ENCODE measurements at regions not wholly inside any gene's neighbourhood (a gene's known extent, or its start where the extent isn't known, plus 50 kb on each side); places are given as distances from the start of the nearest gene placed in this dataset.
"Not testable (repeated sequence)": the region's sequence is repeated elsewhere in the genome, so short reads cannot be mapped to it uniquely, and the experiment has no call there.

DNA sequence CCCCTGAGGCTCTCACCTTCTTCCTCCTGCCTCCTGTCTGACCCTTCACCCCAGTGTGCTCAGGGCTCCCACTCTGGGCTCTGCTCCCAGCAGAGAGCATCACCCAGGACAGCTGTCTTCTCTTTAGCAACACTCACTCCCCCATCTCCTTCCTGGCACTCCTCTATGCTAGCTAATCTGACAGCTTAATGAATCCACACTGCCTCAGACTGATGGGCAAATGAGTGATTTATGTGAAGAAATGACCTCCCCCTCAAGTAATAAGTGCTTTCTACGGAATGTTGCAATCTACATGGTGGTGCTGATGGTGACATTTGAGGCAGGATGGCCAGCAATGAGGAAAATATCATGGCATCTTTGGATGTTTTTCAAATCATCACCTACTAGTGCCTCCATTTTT lies 83.6 kb downstream of the LSM3 start:
- H3K4me3 ChIP-seq (ENCODE audit: low read length): no peak overlapping the region
- no peak for DNase-seq
- H3K27me3 ChIP-seq (ENCODE audit: control insufficient read depth, insufficient read depth, low read length): no peaks in the 10 kb centered on the region
- no peaks in the 10 kb centered on the region for H3K36me3 ChIP-seq (ENCODE audit: control insufficient read depth, insufficient read depth, low read length)
- peaks cover 3% of the 10 kb centered on the region for H3K9me3 ChIP-seq (ENCODE audit: control insufficient read depth, low read depth, low read length)
- H3K4me1 ChIP-seq (ENCODE audit: control insufficient read depth, insufficient read depth, low read length): peaks cover 12% of the 10 kb centered on the region
- WGBS (ENCODE audit: insufficient coverage, low lambda C conversion rate): no CpG with 5 or more reads among the region's 1 CpG
- no peak overlapping the region for H3K27ac ChIP-seq (ENCODE audit: low read length)

GRCh38 chr3:14262867-14263266 lies 84.2 kb downstream of the LSM3 start:
- WGBS (ENCODE audit: insufficient coverage, low lambda C conversion rate): no CpG with 5 or more reads among the region's 3 CpGs
- DNase-seq: no peak
- H3K9me3 ChIP-seq (ENCODE audit: control insufficient read depth, low read depth, low read length): peaks cover 3% of the 10 kb centered on the region

GRCh38 chr3:14263317-14264005 lies 84.8 kb downstream of the LSM3 start:
- H3K4me1 ChIP-seq (ENCODE audit: control insufficient read depth, insufficient read depth, low read length): peaks cover 12% of the 10 kb centered on the region
- H3K4me3 ChIP-seq (ENCODE audit: low read length): no peak overlapping the region
- no peak overlapping the region for H3K27ac ChIP-seq (ENCODE audit: low read length)
- no peaks in the 10 kb centered on the region for H3K36me3 ChIP-seq (ENCODE audit: control insufficient read depth, insufficient read depth, low read length)
- 40% methylated on average over 1 of the region's 9 CpGs for WGBS (ENCODE audit: insufficient coverage, low lambda C conversion rate)
- H3K9me3 ChIP-seq (ENCODE audit: control insufficient read depth, low read depth, low read length): peaks cover 3% of the 10 kb centered on the region
- no peak for DNase-seq
- no peaks in the 10 kb centered on the region for H3K27me3 ChIP-seq (ENCODE audit: control insufficient read depth, insufficient read depth, low read length)

More at GRCh38 chr3:14262867-14263266, 84.2 kb downstream of the LSM3 start:
- H3K27ac ChIP-seq (ENCODE audit: low read length): no peak overlapping the region
- no peak overlapping the region for H3K4me3 ChIP-seq (ENCODE audit: low read length)
- H3K27me3 ChIP-seq (ENCODE audit: control insufficient read depth, insufficient read depth, low read length): no peaks in the 10 kb centered on the region
- peaks cover 12% of the 10 kb centered on the region for H3K4me1 ChIP-seq (ENCODE audit: control insufficient read depth, insufficient read depth, low read length)
- no peaks in the 10 kb centered on the region for H3K36me3 ChIP-seq (ENCODE audit: control insufficient read depth, insufficient read depth, low read length)

DNA sequence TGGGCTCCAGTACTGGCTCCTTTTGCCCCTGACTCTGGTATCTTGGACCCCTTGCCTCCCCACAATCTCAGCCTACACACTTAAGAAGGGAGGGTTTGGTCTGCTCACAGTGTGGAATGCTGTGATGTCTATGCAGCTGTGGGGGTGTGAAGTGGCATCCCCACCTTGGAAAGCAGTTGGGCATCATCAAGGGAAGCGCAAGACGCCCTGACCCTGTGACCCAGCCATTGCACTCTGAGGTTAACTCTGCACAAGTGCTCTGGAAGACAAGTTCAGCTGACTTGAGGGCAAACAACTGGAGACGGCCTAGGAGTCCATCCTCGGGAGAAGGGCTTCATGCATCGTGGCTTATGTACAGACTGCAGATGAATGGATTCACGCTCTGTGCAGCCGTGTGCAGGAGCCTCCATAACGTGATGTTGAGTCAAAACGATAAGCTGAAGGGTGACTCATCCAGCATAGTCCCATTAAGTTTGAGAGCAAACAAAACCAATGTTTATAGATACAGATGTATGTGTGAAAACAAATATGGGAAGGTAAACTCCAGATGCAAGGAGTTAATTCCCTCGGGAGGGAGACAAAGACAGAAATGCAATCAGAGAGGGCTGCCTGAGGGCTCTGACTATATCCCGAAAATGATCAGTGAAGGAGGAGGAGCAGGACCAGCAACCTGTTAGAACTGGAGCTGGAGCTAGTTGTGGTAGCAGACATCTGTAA lies 86.8 kb downstream of the LSM3 start:
- H3K27me3 ChIP-seq (ENCODE audit: control insufficient read depth, insufficient read depth, low read length): no peaks in the 10 kb centered on the region
- WGBS (ENCODE audit: insufficient coverage, low lambda C conversion rate): no CpG with 5 or more reads among the region's 11 CpGs
- H3K4me1 ChIP-seq (ENCODE audit: control insufficient read depth, insufficient read depth, low read length): peaks cover 12% of the 10 kb centered on the region
- DNase-seq: peak; percentile 29 to 67
- no peak overlapping the region for H3K27ac ChIP-seq (ENCODE audit: low read length)
- H3K9me3 ChIP-seq (ENCODE audit: control insufficient read depth, low read depth, low read length): peaks cover 3% of the 10 kb centered on the region
- no peaks in the 10 kb centered on the region for H3K36me3 ChIP-seq (ENCODE audit: control insufficient read depth, insufficient read depth, low read length)
- H3K4me3 ChIP-seq (ENCODE audit: low read length): no peak overlapping the region

GRCh38 chr3:14266361-14266760 lies 87.7 kb downstream of the LSM3 start:
- Histone ChIP-seq H3K36me3 (ENCODE audit: control insufficient read depth, insufficient read depth, low read length) (no peaks in the 10 kb centered on the region), H3K27ac (ENCODE audit: low read length) (no peak overlapping the region), H3K27me3 (ENCODE audit: control insufficient read depth, insufficient read depth, low read length) (no peaks in the 10 kb centered on the region), H3K4me3 (ENCODE audit: low read length) (no peak overlapping the region), H3K4me1 (ENCODE audit: control insufficient read depth, insufficient read depth, low read length) (peaks cover 10% of the 10 kb centered on the region), H3K9me3 (ENCODE audit: control insufficient read depth, low read depth, low read length) (peaks cover 3% of the 10 kb centered on the region)
- WGBS (ENCODE audit: insufficient coverage, low lambda C conversion rate): no CpG with 5 or more reads among the region's 12 CpGs
- no peak for DNase-seq

- WGBS (ENCODE audit: insufficient coverage, low lambda C conversion rate): no CpG with 5 or more reads among the region's 5 CpGs
- no peaks in the 10 kb centered on the region for H3K27me3 ChIP-seq (ENCODE audit: control insufficient read depth, insufficient read depth, low read length)
These were observed 89.4 kb downstream of the LSM3 start for GRCh38 chr3:14267976-14268375.

DNA sequence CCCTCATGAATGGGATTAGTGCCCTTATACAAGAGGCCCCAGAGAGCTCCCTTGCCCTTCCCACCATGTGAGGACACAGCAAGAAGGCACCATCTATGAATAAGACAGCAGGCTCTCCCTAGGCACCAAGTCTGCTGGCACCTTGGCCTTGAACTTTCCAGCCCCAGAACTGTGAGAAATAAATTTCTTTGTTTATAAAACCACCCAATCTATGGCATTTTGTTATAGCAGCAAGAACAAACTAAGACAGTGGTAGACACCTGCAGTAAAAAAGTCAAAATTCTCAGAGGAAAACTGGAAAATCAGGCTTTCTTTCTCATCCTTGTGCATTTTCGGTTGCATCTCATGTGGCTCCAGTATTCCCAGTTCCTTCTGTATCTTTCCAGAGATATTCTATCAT lies 90.3 kb downstream of the LSM3 start:
- Histone ChIP-seq H3K4me3 (ENCODE audit: low read length) (no peak overlapping the region), H3K9me3 (ENCODE audit: control insufficient read depth, low read depth, low read length) (no peaks in the 10 kb centered on the region), H3K4me1 (ENCODE audit: control insufficient read depth, insufficient read depth, low read length) (peaks cover 9% of the 10 kb centered on the region), H3K27ac (ENCODE audit: low read length) (no peak overlapping the region), H3K27me3 (ENCODE audit: control insufficient read depth, insufficient read depth, low read length) (no peaks in the 10 kb centered on the region), H3K36me3 (ENCODE audit: control insufficient read depth, insufficient read depth, low read length) (no peaks in the 10 kb centered on the region)
- 100% methylated on average over 1 of the region's 1 CpG for WGBS (ENCODE audit: insufficient coverage, low lambda C conversion rate)
- no peak for DNase-seq

More at GRCh38 chr3:14267976-14268375, 89.4 kb downstream of the LSM3 start:
- Histone ChIP-seq H3K4me3 (ENCODE audit: low read length) (no peak overlapping the region), H3K27ac (ENCODE audit: low read length) (no peak overlapping the region), H3K9me3 (ENCODE audit: control insufficient read depth, low read depth, low read length) (peaks cover 2% of the 10 kb centered on the region), H3K36me3 (ENCODE audit: control insufficient read depth, insufficient read depth, low read length) (no peaks in the 10 kb centered on the region), H3K4me1 (ENCODE audit: control insufficient read depth, insufficient read depth, low read length) (peaks cover 9% of the 10 kb centered on the region)
- DNase-seq: no peak

- WGBS (ENCODE audit: insufficient coverage, low lambda C conversion rate): no CpG with 5 or more reads among the region's 15 CpGs
- H3K27ac ChIP-seq (ENCODE audit: low read length); H3K27me3 ChIP-seq (ENCODE audit: control insufficient read depth, insufficient read depth, low read length): not testable (repeated sequence)
These were observed 93.7 kb downstream of the LSM3 start for GRCh38 chr3:14272041-14272958.

DNA sequence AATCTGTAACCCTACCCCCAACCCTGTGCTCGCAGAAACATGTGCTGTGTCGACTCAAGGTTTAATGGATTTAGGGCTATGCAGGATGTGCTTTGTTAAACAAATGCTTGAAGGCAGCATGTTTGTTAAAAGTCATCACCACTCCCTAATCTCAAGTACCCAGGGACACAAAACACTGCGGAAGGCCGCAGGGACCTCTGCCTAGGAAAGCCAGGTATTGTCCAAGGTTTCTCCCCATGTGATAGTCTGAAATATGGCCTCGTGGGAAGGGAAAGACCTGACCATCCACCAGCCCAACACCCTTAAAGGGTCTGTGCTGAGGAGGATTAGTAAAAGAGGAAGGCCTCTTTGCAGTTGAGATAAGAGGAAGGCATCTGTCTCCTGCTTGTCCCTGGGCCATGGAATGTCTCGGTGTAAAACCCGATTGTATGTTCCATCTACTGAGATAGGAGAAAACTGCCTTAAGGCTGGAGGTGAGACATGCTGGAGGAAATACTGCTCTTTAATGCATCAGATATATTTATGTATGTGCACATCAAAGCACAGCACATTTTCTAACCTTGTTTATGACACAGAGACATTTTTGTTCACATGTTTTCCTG lies 94.4 kb downstream of the LSM3 start:
- not testable (repeated sequence) for H3K4me3 ChIP-seq (ENCODE audit: low read length); H3K36me3 ChIP-seq (ENCODE audit: control insufficient read depth, insufficient read depth, low read length); H3K4me1 ChIP-seq (ENCODE audit: control insufficient read depth, insufficient read depth, low read length); DNase-seq; H3K27ac ChIP-seq (ENCODE audit: low read length); H3K27me3 ChIP-seq (ENCODE audit: control insufficient read depth, insufficient read depth, low read length); H3K9me3 ChIP-seq (ENCODE audit: control insufficient read depth, low read depth, low read length)
- WGBS (ENCODE audit: insufficient coverage, low lambda C conversion rate): 25% methylated on average over 2 of the region's 7 CpGs

More at GRCh38 chr3:14272041-14272958, 93.7 kb downstream of the LSM3 start:
- H3K36me3 ChIP-seq (ENCODE audit: control insufficient read depth, insufficient read depth, low read length); H3K4me3 ChIP-seq (ENCODE audit: low read length); H3K4me1 ChIP-seq (ENCODE audit: control insufficient read depth, insufficient read depth, low read length); H3K9me3 ChIP-seq (ENCODE audit: control insufficient read depth, low read depth, low read length); DNase-seq: not testable (repeated sequence)
